Stomach (tissue), 8 donors: ENCODE measurements at regions not wholly inside any gene's neighbourhood (a gene's known extent, or its start where the extent isn't known, plus 50 kb on each side); places are given as distances from the start of the nearest gene placed in this dataset.
A peak's percentile ranks its signal among the peaks of the same experiment; 100 is the strongest.
"Not testable (repeated sequence)": the region's sequence is repeated elsewhere in the genome, so short reads cannot be mapped to it uniquely, and the experiment has no call there.

Experiments used
- DNase-seq, 2 donors: peaks; one replicate each; pipeline versions ENCODE4 v3.0.0 to v3.0.0-alpha.2; 2013 to 2019
- H3K27ac ChIP-seq, 5 donors: fragments of 200-600 bp in 4 of 5; sonication (generic) in 4 of 5; one replicate each; pipeline ENCODE4 v1.5.1; 2013 to 2019; ENCODE audit warnings: mild to moderate bottlenecking in 1 of 5, moderate library complexity in 1 of 5
- H3K27me3 ChIP-seq, 3 donors: fragments of 200-600 bp; sonication (generic); one replicate each; pipeline ENCODE4 v1.5.1; 2017 to 2019; ENCODE audit warnings: mixed run types in 1 of 3
- H3K36me3 ChIP-seq, 4 donors: fragments of 200-600 bp; sonication (generic); 1 replicate in 3 of 4; 2 replicates in 1 of 4; pipeline ENCODE4 v1.5.1; 2016 to 2019
- H3K4me1 ChIP-seq, 4 donors: fragments of 200-600 bp; sonication (generic); one replicate each; pipeline ENCODE4 v1.5.1; 2016 to 2019
- H3K4me3 ChIP-seq, 4 donors: fragments of 200-600 bp; sonication (generic) in 3 of 4; one replicate each; pipeline ENCODE4 v1.5.1; 2016 to 2019; ENCODE audit warnings: mild to moderate bottlenecking in 1 of 4
- H3K9me3 ChIP-seq, 4 donors: fragments of 200-600 bp; sonication (generic); one replicate each; pipeline ENCODE4 v1.5.1; 2016 to 2019
- CTCF ChIP-seq, 7 experiments: fragments of 450-650 bp in 4 of 7; fragments of 200-600 bp in 3 of 7; sonication (generic) in 3 of 7; IDR thresholded peaks; one replicate each; pipeline ENCODE4 v1.5.1; 2016 to 2019; ENCODE audit warnings: antibody characterized with exemption in 7 of 7, control low read depth in 2 of 7, mild to moderate bottlenecking in 1 of 7
- EP300 ChIP-seq: sonication (generic); formaldehyde crosslinking; IDR thresholded peaks from one replicate; pipeline ENCODE4 v1.6.1; 2017; ENCODE audit warnings: antibody characterized with exemption
- POLR2A ChIP-seq, 4 donors: fragments of 450-650 bp; IDR thresholded peaks; one replicate each; pipeline ENCODE4 v1.6.1; 2016; ENCODE audit warnings: antibody characterized with exemption in 4 of 4, control low read depth in 2 of 4, mild to moderate bottlenecking in 1 of 4, moderate library complexity in 1 of 4
- POLR2AphosphoS5 ChIP-seq, 3 donors: sonication (generic); formaldehyde crosslinking; IDR thresholded peaks; one replicate each; pipeline ENCODE4 v1.6.1; 2016; ENCODE audit warnings: antibody characterized with exemption in 3 of 3
- WGBS, 5 donors: extraction: QIAGEN DNeasy Blood & Tissue Kit in 3 of 5; methylation state at CpG; one replicate each; pipeline versions ENCODE4 v1.1.5 to v1.1.7; 2013 to 2018; 5-methylcytosine and 5-hydroxymethylcytosine counted together
- intact Hi-C: fragments of 100-400 bp; cut with DNase I; formaldehyde crosslinking; loops from one replicate; pipeline ENCODE4 v1.15.1; 2023; ENCODE audit warnings: low total_unique reads
- donor health status: healthy with polysubstance abuse.
- donor health status: Bipolar disorder and iron deficiency.
- donor health status: healthy.

GRCh38 chr3:164794099-164794498 lies 284.2 kb downstream of the SI start:
- Histone ChIP-seq H3K4me3 (no peak overlapping the region), H3K27me3 (no peaks in the 10 kb centered on the region), H3K36me3 (no peaks in the 10 kb centered on the region), H3K4me1 (no peaks in the 10 kb centered on the region), H3K9me3 (no peaks in the 10 kb centered on the region), H3K27ac (no peak overlapping the region)
- TF ChIP-seq EP300, result no peak
- TF ChIP-seq POLR2AphosphoS5 (IDR thresholded peaks at IDR 0.05), result no peak
- no peak for TF ChIP-seq POLR2A (IDR thresholded peaks at IDR 0.05)
- no peak for TF ChIP-seq CTCF (IDR thresholded peaks at IDR 0.05)
- 67 to 78% (median 73%) methylated on average over 1 of the region's 1 CpG for WGBS, 5 donors
- intact Hi-C loops, result no loop called here
- no peak for DNase-seq

- no peak overlapping the region for H3K4me3 ChIP-seq
- 62 to 76% (median 69%) methylated on average over 4 of the region's 4 CpGs for WGBS, 5 donors
- H3K27ac ChIP-seq, result no peak overlapping the region
- no peak for DNase-seq
- H3K4me1 ChIP-seq, result no peaks in the 10 kb centered on the region
- intact Hi-C loops, result no loop called here
- TF ChIP-seq CTCF (IDR thresholded peaks at IDR 0.05), result no peak
- no peak for TF ChIP-seq EP300
- no peak for TF ChIP-seq POLR2AphosphoS5 (IDR thresholded peaks at IDR 0.05)
- no peak for TF ChIP-seq POLR2A (IDR thresholded peaks at IDR 0.05)
- H3K9me3 ChIP-seq, result peaks cover 0 to 12% (median 8%) of the 10 kb centered on the region in 4 donors
- no peaks in the 10 kb centered on the region for H3K36me3 ChIP-seq
- no peaks in the 10 kb centered on the region for H3K27me3 ChIP-seq
Measured at GRCh38 chr3:164791263-164791662, 287.0 kb downstream of the SI start.

- H3K4me1 ChIP-seq, H3K27ac ChIP-seq, H3K36me3 ChIP-seq, H3K4me3 ChIP-seq, intact Hi-C loops, H3K27me3 ChIP-seq, DNase-seq: not testable (repeated sequence)
- peaks cover 0 to 21% (median 11%) of the 10 kb centered on the region in 4 donors for H3K9me3 ChIP-seq
- 84 to 100% (median 93%) methylated on average over 3 to 21 of the region's 21 CpGs for WGBS, 5 donors
Measured at GRCh38 chr3:164784407-164784806, 293.9 kb downstream of the SI start.

GRCh38 chr3:164781755-164782154 lies 296.5 kb downstream of the SI start:
- no peak for DNase-seq
- TF ChIP-seq CTCF (IDR thresholded peaks at IDR 0.05) (no peak), POLR2AphosphoS5 (IDR thresholded peaks at IDR 0.05) (no peak), EP300 (no peak), POLR2A (IDR thresholded peaks at IDR 0.05) (no peak)
- Histone ChIP-seq H3K27me3 (no peaks in the 10 kb centered on the region), H3K9me3 (peaks cover 0 to 17% (median 6%) of the 10 kb centered on the region in 4 donors), H3K27ac (no peak overlapping the region), H3K4me1 (no peaks in the 10 kb centered on the region), H3K4me3 (no peak overlapping the region), H3K36me3 (no peaks in the 10 kb centered on the region)
- intact Hi-C loops, result no loop called here

GRCh38 chr3:164779816-164780215 lies 298.5 kb downstream of the SI start:
- Histone ChIP-seq H3K27me3 (no peaks in the 10 kb centered on the region), H3K4me3 (no peak overlapping the region), H3K27ac (no peak overlapping the region), H3K9me3 (peaks cover 0 to 14% (median 4%) of the 10 kb centered on the region in 4 donors), H3K36me3 (no peaks in the 10 kb centered on the region), H3K4me1 (no peaks in the 10 kb centered on the region)
- DNase-seq, result peak in 1 of 2 donors; percentile 4
- WGBS, 5 donors, result 39 to 59% (median 49%) methylated on average over 4 of the region's 4 CpGs
- TF ChIP-seq CTCF (IDR thresholded peaks at IDR 0.05), result no peak
- TF ChIP-seq EP300, result no peak
- TF ChIP-seq POLR2A (IDR thresholded peaks at IDR 0.05), result no peak
- no peak for TF ChIP-seq POLR2AphosphoS5 (IDR thresholded peaks at IDR 0.05)
- intact Hi-C loops, result no loop called here
